Eye (tissue), 1 donor: ENCODE measurements at regions not wholly inside any gene's neighbourhood (a gene's known extent, or its start where the extent isn't known, plus 50 kb on each side); places are given as distances from the start of the nearest gene placed in this dataset.
A peak's percentile ranks its signal among the peaks of the same experiment; 100 is the strongest.
"Not testable (repeated sequence)": the region's sequence is repeated elsewhere in the genome, so short reads cannot be mapped to it uniquely, and the experiment has no call there.

ENCODE experiments used
- DNase-seq: peaks from one replicate; pipeline ENCODE4 v3.0.0-alpha.2; 2015

DNA sequence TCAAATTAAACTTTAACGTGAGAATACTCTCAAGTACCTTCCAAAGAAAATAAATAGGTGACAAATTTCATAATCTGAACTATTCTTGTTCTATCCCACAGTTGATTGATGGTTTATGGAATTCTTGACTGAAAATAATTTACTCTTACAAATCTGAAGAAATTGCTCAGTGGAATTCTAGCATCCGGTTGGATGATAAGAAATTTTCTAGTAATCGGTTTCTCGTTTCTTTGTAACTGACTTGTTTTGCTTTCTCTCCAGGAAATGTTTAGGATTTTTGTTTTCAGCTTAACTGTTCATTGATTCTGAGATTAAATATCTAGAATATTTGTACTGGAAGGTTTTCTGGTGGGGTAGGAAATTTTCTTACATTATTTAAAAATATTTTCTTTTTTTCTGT, 558.9 kb upstream of the ADAMTS5 start:
- DNase-seq: no peak

DNA sequence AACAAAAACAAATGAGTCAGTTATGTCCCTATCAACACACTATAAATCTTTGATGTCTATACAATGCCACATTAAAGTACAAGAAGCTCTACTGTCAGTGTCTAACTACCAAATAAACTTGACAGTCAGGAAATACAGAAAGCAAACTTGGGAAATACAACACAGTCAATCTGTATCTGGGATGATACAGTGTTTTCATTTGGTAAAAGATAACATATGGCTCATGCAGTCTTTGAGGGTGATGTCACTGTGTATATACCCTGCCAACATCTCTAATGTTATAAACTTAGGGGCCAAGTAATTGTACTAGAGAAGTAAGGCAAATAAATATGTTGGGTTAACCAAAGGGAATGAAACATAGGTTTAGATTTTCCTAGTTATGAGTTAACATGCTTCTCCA, 552.5 kb upstream of the ADAMTS5 start:
- peak; percentile 59 for DNase-seq

DNA sequence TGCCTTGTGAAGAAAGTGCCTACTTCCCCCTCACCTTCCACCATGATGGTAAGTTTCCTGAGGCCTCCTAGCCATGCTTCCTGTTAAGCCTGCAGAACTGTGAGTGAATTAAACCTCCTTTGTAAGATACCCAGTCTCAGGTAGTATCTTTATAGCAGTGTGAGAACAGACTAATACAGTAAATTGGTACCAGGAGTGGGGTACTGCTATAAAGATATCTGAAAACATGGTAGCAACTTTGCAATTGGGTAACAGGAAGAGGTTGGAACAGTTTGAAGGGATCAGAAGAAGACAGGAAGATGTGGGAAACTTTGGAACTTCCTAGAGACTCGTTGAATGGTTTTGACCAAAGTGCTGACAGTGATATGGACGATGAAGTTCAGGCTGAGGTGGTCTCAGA, 550.3 kb upstream of the ADAMTS5 start:
- DNase-seq: not testable (repeated sequence)

DNA sequence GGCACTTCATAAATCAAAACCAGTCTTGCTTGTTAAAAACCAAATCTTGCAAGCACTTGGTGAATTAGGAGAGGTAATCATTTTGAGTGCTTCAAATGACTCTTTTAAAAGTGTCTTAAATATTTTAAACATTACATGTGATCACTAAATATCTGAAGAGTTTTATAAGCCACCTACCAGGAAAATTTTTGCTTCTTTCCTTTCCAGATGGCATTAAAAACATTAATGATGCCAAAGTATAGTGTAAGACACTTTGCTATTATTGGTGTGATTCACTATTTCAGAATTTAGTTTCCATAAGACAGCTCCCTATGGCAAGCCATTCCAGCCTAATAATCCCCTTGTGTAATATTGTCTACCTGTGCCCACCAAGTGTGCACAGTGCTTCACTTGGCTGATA, 548.8 kb upstream of the ADAMTS5 start:
- DNase-seq: no peak

DNA sequence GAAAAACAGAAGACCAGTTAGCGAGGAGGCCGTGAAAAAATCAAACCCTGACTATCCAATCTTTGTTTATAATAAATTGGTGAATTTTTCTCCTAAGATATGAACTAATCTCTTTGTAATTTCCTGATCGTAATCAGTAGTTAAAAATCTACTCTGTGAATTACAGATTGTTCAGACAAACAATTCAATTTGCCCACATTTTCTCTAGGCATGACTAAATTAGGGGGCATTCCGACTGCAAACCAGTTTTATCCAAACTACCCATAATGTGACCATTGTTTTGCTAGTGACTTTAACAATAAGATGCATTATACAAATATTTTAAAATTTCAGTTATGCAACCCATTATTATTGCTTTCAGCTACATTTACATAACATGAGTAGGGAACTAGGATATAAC, 546.9 kb upstream of the ADAMTS5 start:
- no peak for DNase-seq

DNA sequence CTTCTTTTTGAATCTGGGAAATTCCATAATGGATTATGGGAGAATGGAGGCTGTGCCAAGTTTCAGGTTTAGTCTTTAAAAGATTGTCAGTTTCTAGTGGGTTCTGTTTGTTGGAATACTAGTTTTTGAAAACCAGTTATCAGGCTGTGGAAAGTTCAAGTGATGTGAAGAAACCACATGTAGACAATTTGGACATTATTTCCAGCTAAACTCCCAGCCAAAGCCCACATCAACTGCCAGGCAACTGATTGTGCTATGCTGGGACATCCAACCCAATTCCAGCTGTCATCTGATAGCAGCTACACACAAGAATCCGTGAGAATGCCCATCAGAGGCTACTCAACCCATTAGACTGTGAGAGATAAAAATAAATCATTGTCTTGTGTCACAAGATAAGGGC, 546.1 kb upstream of the ADAMTS5 start:
- DNase-seq: no peak

DNA sequence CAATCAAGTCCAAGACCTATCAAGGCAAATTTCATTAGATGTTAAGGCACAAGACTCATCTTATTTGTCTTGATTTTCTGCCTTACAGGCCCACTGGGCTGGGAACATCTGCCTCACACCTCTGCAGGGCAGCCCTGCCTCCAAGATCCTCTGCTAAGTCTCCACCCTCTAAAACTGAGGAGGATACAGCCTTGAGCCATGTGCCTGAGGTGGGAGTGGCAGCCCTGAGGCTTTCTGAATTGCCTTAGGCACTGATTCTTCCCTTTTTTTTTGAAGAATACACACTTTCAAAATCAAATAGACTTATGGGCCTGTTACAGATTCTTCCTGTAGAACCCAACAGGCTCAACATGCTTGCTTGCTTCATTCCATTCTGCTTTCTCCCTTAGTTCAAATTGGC, 544.3 kb upstream of the ADAMTS5 start:
- no peak for DNase-seq

DNA sequence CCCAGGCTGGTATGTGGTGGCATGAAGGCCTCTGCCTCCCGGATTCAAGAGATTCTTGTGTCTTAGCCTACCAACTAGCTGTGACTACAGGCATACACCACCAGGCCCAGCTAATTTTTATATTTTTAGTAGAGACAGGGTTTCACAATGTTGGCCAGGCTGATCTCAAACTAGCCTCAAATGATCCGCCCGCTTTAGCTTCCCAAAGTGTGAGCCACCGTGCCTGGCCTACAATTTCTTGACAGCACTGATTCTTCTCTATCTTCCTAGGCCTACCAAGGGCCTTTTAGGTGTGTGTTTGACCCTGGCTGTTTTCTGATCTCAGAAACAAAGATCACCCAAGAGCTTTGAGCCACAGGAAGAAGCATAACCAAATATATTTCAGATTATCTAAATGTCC, 540.8 kb upstream of the ADAMTS5 start:
- no peak for DNase-seq

DNA sequence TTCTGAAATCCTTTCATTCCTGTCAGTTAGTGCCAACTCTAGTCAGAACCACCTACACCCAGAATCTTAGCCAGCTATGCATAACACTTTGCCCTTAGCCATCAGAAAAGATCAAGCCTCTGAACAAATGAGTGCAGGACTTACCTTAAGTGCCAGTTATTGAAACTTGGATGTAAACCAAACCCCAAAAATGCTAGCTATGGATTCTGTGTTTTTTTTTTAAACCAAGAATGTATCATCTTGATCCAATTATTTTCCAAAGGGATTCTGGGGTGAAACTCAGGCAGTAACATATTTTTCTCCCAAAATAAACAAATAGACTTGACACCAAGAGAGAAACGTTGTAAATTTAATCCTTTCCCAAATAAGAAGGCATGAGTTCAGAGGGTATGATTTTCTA, 538.6 kb upstream of the ADAMTS5 start:
- DNase-seq: peak; percentile 46

DNA sequence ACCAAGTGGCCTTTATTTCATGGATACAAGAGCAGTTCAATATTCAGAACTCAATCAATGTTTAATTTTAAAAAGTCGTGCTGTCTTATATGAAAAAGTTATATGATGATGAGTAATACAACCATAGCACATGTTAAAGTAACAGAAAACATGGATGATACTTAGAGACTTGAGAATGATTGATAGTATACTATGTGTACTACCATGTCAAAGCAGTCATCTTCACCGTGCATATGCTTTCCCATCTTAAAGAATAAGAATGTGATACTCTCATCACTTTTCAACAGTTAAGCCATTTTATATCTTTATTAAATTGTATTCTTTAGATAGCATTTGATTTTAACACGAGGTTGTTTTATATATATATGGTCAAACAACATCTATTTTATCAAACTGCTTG, 535.9 kb upstream of the ADAMTS5 start:
- DNase-seq: no peak

DNA sequence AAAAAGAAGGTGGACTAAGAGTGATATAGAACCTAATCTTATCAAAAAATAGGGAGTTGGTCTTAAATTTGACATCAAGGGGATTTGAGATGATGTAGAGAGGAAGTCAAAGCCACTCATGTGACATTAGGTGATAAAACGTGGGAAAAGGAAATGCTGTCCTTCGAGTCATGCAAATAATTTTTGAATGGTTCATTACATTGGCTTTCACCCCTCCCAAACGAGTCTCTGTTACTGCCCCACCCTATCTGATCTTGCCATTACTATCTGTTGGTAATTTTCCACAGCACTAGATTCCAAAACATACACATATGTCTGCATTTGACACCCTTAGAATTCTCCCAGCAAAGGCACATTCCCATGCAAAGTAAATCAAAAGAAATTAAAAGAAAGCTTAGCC, 531.1 kb upstream of the ADAMTS5 start:
- no peak for DNase-seq

DNA sequence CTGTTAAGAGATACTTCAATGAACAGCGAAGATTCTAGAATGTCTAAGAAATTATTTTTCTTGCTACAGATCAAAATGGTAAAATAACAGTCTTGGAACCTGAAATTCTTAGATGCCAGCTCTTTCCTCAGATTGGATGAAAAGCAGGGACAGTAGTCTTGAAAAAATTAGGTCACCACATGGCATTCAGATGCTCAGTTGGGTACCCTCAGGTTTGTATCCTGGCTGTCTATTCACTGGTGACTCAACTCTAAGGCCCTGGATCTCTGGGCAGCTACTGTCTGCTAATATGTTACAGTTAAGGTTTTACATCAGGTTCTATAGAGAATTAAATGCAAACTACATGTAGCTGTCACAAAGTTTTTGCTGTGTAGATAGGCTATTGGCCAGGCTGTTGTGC, 528.9 kb upstream of the ADAMTS5 start:
- DNase-seq: no peak

DNA sequence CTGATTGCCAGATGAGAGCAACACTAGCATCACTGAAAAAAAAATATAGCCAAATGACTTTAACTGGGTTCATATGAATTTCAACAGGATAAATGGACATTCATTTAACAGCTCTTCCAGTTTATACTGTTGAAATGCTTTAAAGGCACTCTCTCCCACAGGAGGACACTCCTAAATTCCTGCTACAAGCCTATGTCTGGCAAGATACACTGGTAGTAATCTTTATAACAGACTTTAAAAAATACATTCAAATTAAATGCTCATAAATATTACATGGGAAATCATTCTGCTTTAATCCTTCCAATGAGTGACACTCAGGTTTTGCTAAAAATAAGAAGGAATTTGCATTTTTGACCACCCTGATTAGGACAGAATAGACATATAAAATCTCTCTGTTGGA, 526.7 kb upstream of the ADAMTS5 start:
- no peak for DNase-seq

DNA sequence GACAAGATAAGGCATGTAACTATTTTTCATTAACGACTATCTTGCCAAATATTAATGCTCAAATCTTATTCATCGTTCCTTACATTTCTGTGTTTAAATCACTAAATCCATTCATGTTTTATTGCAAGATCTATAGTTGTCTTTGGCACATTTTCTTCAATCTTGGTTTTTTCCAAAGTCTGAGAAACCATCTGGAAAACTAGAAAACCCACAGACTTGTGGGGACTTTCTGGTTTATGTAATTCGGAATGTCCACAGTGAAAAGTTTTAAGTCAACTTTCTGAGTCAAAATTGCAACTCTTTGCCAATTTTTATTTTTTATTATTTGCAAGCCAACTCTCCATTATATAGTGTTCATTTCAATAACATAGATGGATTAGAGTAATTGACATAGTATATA, 520.8 kb upstream of the ADAMTS5 start:
- DNase-seq: no peak

DNA sequence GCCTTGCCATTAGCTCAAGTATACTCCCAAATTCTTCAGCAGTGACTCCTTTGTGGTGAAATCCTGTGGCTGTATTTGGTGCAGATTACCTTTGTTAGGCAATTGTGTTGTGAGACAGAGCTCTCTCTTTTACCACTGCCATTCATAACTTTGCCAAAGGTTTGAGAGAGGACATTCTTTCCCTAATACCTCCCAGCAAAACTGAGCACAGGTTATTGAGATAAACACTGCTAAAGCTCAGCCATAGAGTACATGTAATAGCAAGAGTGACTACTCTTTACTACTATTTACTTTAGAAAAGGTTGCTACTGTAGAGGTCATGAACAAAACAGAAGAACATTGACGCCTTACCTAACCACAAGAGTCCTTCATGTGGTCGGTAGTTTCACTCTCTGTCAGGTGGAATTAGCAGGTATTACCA, 514.0 kb upstream of the ADAMTS5 start:
- no peak for DNase-seq

DNA sequence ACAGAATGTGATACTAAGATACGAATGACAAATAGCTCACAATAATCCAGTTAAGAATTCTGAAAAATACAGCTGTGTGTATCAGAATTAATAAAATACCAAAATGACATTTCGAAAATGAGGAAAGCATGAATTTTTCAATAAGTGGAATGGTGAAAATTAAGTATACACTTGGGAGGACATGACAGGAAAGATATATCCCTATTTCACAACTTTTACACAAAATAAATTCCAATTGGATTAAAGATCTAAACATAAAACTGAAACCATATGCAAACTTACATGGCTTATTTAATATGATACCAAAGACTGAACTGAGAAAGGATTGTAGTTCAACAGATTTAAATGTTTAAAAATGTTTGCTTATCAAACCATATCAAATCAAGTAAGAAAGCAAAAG, 510.4 kb upstream of the ADAMTS5 start:
- DNase-seq: peak; percentile 21

DNA sequence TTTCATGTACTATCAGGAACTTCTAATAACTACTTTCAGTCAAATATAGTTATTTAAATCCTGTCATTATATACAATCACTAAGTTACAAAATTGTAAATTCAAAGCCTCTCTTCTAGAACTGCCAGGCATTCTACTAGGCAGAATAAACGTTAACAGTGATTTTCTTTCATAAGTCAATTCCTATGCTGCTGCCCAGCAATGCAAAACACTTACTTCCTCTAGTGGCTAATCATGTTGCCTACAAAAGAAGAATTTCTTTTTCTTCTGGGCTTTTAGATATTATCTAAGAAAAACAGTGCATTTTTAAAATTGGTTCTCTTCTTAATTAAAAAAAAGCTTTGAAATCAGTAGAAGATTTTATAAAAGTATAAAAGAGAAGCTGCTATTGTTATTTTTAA, 509.8 kb upstream of the ADAMTS5 start:
- peak; percentile 24 for DNase-seq

DNA sequence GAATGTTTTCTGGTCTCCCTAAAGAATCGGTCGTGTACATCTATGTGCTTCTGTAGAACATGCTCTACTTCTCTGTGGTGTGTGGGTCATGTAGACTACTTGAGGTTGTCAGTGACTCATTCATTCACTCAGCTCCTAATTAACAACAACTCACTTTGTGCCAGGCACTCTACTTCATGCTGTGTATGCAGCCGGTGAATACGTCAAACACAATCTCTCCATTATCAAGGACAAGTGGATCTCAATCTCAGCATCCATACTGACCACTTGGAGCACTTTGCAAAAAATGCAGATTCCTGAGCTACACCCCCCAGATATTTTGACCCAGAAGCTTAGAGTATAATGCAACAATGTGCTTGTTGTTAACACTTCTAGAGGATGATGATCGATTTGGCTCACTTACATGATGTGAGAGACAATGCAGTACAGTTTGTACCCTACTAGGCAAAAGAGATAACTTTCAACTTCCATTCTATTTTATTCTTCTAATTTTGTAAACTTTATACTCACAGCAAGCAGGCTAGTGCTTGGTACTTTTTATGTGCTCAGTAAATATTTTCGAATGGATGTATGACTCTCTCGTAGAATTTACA, 508.6 kb upstream of the ADAMTS5 start:
- DNase-seq: no peak

DNA sequence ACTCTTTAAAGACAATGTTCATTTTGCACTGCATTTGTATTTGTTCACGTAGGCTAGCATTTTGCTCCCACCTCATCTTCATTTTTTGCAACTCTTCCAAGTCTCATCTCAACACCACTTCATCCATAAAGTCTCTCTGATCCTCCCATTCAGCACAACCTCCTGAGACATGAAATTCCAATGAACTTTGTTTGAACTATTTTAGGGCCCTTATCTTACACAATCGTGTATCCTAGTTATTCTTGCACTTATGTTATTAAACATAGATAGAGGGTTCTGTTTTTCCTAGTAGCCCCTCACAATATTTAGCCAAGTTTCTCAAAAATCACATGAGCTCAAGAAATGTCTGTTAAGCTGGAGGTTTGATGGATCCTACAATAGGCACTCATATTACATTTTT, 500.5 kb upstream of the ADAMTS5 start:
- DNase-seq: no peak

DNA sequence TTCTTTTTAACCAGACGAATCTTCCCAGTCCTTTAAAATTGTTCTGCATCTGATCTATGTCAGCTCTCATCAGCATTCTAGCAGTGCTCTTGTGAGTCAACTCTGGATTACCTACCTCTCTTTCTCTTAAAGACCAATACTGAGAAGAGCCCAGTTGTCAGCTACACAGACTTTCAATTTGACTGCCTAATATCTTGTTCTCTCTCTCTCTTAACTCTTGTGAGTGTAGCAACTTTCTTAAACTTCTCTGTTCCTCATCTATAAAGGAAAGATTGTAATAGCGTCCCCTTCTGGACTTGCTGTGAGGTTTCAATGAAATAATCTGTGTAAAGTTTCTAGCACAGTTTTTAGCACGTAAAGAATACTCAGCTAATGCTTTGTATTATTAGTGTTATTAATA, 499.3 kb upstream of the ADAMTS5 start:
- no peak for DNase-seq

DNA sequence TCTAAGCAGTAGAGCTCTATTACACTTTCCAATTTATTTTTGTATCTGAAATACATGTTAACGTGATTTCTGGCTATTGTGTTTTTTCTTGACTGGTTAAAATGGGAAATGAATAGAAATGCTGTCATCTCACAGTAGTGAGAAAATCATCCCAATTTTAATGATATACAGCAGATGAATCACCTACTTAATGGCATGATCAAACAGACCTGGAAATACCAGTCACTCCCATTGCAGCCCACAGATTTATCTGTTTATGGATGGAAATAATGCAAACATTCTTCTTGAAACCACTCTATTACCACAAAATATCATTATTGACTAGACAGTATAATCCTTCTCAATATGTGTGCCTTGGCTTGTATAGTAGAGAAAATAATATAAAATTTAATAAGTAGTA, 497.8 kb upstream of the ADAMTS5 start:
- no peak for DNase-seq

DNA sequence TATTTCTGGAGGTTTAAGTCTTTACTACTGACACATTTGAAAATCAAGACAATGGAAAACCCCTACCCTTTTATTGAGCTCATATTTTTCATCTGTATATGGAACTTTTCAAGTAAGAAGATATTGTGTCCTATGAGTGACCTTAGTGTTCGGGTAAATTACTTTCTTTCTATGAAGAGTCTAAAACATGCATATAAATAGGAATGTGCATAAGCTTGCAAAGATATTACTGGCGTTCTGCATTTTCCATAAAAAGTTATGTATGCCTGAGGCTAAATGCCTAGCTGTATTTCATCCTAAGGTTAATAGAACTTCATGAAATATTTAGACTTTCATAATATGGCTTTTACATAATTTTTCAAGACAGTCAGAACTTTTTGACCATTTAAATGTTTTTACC, 495.8 kb upstream of the ADAMTS5 start:
- peak; percentile 6 for DNase-seq

DNA sequence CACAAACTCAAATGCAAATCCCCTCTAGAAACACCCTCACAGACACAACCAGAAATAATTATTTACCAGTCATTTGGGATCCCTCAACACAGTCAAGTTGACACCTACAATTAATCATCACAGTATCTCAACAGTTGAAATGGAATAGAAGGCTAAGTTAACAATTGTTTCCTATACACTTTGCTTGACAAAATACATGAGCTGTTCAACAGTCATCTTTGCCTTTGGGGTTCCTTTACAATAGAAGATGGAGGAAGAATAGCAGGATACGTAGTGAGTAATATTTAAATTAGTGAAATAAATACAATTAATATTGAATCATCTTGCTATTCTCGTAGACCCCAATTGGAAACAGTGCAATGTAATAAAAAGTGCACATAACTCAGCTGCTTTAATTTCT, 487.3 kb upstream of the ADAMTS5 start:
- no peak for DNase-seq

DNA sequence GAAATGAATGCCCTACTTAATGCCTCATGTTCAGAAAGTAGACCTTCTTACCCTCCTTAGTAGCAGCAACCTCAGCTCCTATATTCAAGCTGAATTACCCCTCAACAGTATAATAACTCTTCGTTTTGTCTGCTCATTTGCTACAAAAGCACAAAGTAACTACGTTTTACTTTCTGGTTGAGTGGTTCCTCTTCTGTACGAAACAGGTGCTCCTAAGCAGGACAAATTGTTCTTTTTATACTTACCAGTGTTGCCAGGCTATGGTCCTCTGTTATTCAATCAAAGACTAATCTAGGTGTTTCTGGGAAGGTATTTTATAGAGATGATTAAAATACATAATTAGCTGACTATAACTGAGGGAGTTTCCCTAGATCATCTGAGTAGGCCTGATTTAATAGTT, 484.2 kb upstream of the ADAMTS5 start:
- DNase-seq: no peak

DNA sequence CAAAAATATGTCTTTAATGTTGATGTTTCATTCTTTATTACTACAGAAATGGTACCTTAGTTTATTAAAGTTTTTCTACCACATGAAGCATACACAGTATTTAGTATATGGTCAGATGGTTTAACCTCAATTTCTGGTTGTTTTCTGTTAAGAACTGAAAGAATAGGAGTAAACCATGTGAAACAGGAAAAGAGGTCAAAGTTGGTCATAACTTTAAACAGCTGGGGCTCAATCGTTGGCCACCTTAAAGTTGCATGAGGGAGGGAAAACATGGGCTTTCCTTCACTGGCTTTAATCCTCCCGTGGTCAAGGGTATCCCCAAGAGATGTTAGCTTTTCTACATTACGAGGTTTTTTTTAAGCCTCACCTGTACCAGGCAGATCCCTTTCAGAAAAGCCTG, 483.3 kb upstream of the ADAMTS5 start:
- DNase-seq: no peak

DNA sequence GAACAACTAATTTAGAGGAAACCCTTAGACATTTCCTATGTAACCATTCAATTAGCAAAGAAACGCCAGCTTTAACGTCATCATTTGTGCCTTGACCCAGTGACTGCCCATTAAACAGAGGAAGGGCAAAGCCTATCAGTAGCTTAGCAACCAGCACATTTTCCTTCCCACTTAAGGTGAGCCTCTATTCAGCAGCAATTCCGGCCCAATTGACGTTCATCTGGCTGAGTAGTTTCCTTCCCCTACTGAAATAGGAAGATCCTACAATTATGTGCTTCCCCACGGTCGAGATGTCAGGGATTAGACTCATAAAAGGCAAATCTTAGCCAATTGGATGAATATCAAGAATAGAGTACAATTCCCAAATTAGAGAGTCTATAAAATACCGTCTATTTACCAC, 482.1 kb upstream of the ADAMTS5 start:
- DNase-seq: peak; percentile 5
